ENCODE measurements at regions not wholly inside any gene's neighbourhood (a gene's known extent, or its start where the extent isn't known, plus 50 kb on each side); places are given as distances from the start of the nearest gene placed in this dataset.

DNA sequence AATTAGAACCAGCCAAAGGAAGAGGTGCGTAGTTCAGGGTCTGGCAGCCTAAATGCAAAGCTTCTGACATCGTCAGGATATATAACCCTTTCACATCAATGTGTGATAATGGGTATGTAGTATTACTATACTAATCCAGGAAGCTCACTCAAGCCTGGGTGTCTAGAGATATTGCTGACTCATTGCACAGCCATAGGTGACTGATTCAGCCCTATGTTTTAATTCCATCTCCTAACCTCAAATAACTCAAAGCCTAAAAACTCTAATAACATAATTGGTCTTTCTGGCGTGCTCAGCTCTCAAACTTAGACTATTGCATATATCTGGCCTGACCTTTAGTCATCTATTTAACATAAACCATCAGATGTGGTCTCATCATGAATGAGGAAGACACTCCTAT lies 658.4 kb downstream of the TBC1D32 start:
- Histone ChIP-seq H3K27me3 (replicated peaks; ENCODE audit: insufficient read depth, low read depth, low read length, poor library complexity) (no peaks in the 10 kb centered on the region), H3K4me1 (ENCODE audit: insufficient read depth, low read length, poor library complexity, severe bottlenecking) (no peaks in the 10 kb centered on the region), H3K36me3 (ENCODE audit: insufficient read depth, low read length, poor library complexity, severe bottlenecking) (no peaks in the 10 kb centered on the region), H3K27ac (ENCODE audit: low read depth, low read length, poor library complexity, severe bottlenecking) (no peak overlapping the region), H3K9me3 (ENCODE audit: low read depth, low read length, poor library complexity, severe bottlenecking) (peaks cover 7% of the 10 kb centered on the region), H3K4me3 (ENCODE audit: low read depth, low read length, poor library complexity, severe bottlenecking) (no peak overlapping the region)
- ChIA-PET CTCF (interaction anchor here (0.5 kb wide), 1 partner anchor 95 kb away, joined by 4 read pairs; no protein-coding TSS in a partner anchor), POLR2A (ENCODE audit: low non-redundant PET) (no interaction called here)
- no TSS peak for BruUV-seq (replicated peaks)
- TF ChIP-seq, protein P1, sequence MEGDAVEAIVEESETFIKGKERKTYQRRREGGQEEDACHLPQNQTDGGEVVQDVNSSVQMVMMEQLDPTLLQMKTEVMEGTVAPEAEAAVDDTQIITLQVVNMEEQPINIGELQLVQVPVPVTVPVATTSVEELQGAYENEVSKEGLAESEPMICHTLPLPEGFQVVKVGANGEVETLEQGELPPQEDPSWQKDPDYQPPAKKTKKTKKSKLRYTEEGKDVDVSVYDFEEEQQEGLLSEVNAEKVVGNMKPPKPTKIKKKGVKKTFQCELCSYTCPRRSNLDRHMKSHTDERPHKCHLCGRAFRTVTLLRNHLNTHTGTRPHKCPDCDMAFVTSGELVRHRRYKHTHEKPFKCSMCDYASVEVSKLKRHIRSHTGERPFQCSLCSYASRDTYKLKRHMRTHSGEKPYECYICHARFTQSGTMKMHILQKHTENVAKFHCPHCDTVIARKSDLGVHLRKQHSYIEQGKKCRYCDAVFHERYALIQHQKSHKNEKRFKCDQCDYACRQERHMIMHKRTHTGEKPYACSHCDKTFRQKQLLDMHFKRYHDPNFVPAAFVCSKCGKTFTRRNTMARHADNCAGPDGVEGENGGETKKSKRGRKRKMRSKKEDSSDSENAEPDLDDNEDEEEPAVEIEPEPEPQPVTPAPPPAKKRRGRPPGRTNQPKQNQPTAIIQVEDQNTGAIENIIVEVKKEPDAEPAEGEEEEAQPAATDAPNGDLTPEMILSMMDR (conservative IDR thresholded peaks at IDR 0.05; ENCODE audit: low read depth, low read length), result no peak
- intact Hi-C loops (cut with micrococcal nuclease; ENCODE audit: unreplicated experiment), result no loop called here
- DNase-seq (ENCODE audit: low spot score), result no peak

DNA sequence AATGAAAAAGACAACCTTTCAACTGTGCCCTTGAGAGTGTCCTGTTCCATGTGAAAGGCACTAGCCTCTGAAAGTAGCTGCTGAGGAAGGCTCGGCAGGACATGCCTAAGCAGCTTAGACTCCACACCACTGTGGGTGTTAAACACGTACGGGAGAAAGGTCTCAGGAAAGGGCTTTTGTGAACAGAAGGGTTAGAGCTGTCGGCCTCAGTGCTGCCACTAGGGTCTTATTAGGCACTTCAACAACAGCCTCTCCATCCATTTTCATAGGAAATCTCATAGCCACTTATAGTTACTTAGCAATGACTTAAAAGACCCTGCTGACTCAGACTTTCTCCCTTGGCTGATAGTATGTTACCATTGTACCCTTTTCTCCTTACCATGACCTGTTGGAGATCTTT lies 662.8 kb downstream of the TBC1D32 start:
- CTCF ChIA-PET, result no interaction called here
- intact Hi-C loops (cut with micrococcal nuclease; ENCODE audit: unreplicated experiment), result no loop called here
- Histone ChIP-seq H3K4me3 (ENCODE audit: low read depth, low read length, poor library complexity, severe bottlenecking) (no peak overlapping the region), H3K4me1 (ENCODE audit: insufficient read depth, low read length, poor library complexity, severe bottlenecking) (no peaks in the 10 kb centered on the region), H3K27ac (ENCODE audit: low read depth, low read length, poor library complexity, severe bottlenecking) (no peak overlapping the region), H3K36me3 (ENCODE audit: insufficient read depth, low read length, poor library complexity, severe bottlenecking) (no peaks in the 10 kb centered on the region), H3K9me3 (ENCODE audit: low read depth, low read length, poor library complexity, severe bottlenecking) (peaks cover 7% of the 10 kb centered on the region), H3K27me3 (replicated peaks; ENCODE audit: insufficient read depth, low read depth, low read length, poor library complexity) (no peaks in the 10 kb centered on the region)
- no TSS peak for BruUV-seq (replicated peaks)
- TF ChIP-seq, protein P1 (conservative IDR thresholded peaks at IDR 0.05; ENCODE audit: low read depth, low read length), result no peak
- TF ChIP-seq EZH2 (IDR thresholded peaks at IDR 0.05; ENCODE audit: borderline replicate concordance, low read depth, low read length, poor library complexity, severe bottlenecking), result no peak
- no peak for DNase-seq (ENCODE audit: low spot score)
- POLR2A ChIA-PET (ENCODE audit: low non-redundant PET), result no interaction called here

DNA sequence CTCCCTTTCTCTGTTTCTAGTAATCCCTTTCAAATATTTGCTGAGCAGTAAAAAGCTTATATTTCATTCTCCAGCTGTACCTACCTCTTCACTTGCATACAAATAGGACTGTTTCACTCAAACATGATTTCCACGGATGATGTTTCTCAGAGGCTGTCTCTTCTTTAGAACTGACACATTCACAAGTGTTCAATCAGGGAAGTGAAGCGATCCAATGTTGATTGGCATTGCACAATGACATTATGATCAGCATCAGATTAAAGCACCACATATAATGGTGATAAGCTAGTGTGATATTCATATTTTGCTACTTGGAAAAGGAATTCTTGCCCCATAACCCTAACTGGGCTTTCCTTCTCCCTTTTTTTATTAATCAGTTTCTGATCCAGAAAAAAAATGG lies 681.8 kb downstream of the TBC1D32 start:
- Histone ChIP-seq H3K36me3 (ENCODE audit: insufficient read depth, low read length, poor library complexity, severe bottlenecking) (no peaks in the 10 kb centered on the region), H3K27me3 (replicated peaks; ENCODE audit: insufficient read depth, low read depth, low read length, poor library complexity) (no peaks in the 10 kb centered on the region), H3K9me3 (ENCODE audit: low read depth, low read length, poor library complexity, severe bottlenecking) (peaks cover 8% of the 10 kb centered on the region), H3K4me3 (ENCODE audit: low read depth, low read length, poor library complexity, severe bottlenecking) (no peak overlapping the region), H3K4me1 (ENCODE audit: insufficient read depth, low read length, poor library complexity, severe bottlenecking) (no peaks in the 10 kb centered on the region), H3K27ac (ENCODE audit: low read depth, low read length, poor library complexity, severe bottlenecking) (no peak overlapping the region)
- no peak for DNase-seq (ENCODE audit: low spot score)
- no TSS peak for BruUV-seq (replicated peaks)
- ChIA-PET POLR2A (ENCODE audit: low non-redundant PET) (no interaction called here), CTCF (no interaction called here)
- no peak for TF ChIP-seq EZH2 (IDR thresholded peaks at IDR 0.05; ENCODE audit: borderline replicate concordance, low read depth, low read length, poor library complexity, severe bottlenecking)
- TF ChIP-seq, protein P1 (conservative IDR thresholded peaks at IDR 0.05; ENCODE audit: low read depth, low read length), result no peak
- intact Hi-C loops (cut with micrococcal nuclease; ENCODE audit: unreplicated experiment), result no loop called here
